A549 (cell line): ENCODE measurements at regions not wholly inside any gene's neighbourhood (a gene's known extent, or its start where the extent isn't known, plus 50 kb on each side); places are given as distances from the start of the nearest gene placed in this dataset.

Experiments
- BHLHE40 ChIP-seq: IDR thresholded peaks from 2 replicates; pipeline ENCODE4 v1.6.1; 2012; ENCODE audit warnings: low read depth, low read length, inconsistent platforms
- CTCF ChIP-seq: fragments of >200 bp; sonication (Bioruptor Twin); formaldehyde crosslinking; IDR thresholded peaks from 3 replicates; pipeline ENCODE4 v1.5.1; 2016
- EP300 ChIP-seq, 2 experiments: fragments of >200 bp; sonication (Bioruptor Twin); formaldehyde crosslinking; IDR thresholded peaks; 2 replicates in 1 of 2; 3 replicates in 1 of 2; pipeline ENCODE4 v1.6.1; 2016 to 2017
- PBX3 ChIP-seq: IDR thresholded peaks from 2 replicates; pipeline ENCODE4 v1.6.1; 2012
- POLR2A ChIP-seq: IDR thresholded peaks from 2 replicates; pipeline ENCODE4 v1.6.1; 2012; ENCODE audit warnings: mild to moderate bottlenecking, low read length
- RARB ChIP-seq: fragments of 250-450 bp; sonication (Bioruptor Pico); IDR thresholded peaks from 2 replicates; pipeline ENCODE4 v1.8.0; 2021; ENCODE audit warnings: mild to moderate bottlenecking, moderate library complexity
- RFX5 ChIP-seq: fragments of 450-650 bp; IDR thresholded peaks from 2 replicates; pipeline ENCODE4 v1.7.1; 2014; ENCODE audit warnings: antibody characterized with exemption, mild to moderate bottlenecking, moderate library complexity

- TF ChIP-seq PBX3: no peak
- TF ChIP-seq POLR2A: no peak
- TF ChIP-seq CTCF: no peak
- no peak for TF ChIP-seq RARB
- no peak for TF ChIP-seq RFX5
- no peak for TF ChIP-seq EP300 (IDR thresholded peaks at IDR 0.05)
- no peak for TF ChIP-seq BHLHE40
Measured at GRCh38 chr14:38310420-38310995, 54.6 kb upstream of the CLEC14A start.
